ENCODE measurements at regions not wholly inside any gene's neighbourhood (a gene's known extent, or its start where the extent isn't known, plus 50 kb on each side); places are given as distances from the start of the nearest gene placed in this dataset.

DNA sequence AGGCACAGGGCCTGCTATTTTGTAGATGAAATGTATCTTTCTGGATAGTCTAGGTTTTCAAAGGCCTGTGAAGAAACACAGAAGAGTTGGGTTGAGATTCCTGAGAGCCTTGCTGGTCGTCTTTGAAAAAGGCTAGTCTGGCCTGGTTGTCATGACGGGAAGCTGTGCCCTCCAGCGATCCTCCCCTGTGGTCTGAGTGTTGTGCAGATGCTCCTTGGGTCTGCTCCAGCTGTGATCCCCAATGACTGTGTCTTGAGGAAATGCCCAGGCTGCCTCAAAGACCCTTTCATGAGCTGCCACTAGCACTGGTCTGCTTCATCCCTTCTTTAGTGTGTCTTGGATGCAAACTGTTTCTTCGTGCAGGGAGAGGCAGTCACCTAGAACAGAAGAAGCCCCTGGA lies 111.0 kb upstream of the SYNPR start:
- TF ChIP-seq, protein P1, sequence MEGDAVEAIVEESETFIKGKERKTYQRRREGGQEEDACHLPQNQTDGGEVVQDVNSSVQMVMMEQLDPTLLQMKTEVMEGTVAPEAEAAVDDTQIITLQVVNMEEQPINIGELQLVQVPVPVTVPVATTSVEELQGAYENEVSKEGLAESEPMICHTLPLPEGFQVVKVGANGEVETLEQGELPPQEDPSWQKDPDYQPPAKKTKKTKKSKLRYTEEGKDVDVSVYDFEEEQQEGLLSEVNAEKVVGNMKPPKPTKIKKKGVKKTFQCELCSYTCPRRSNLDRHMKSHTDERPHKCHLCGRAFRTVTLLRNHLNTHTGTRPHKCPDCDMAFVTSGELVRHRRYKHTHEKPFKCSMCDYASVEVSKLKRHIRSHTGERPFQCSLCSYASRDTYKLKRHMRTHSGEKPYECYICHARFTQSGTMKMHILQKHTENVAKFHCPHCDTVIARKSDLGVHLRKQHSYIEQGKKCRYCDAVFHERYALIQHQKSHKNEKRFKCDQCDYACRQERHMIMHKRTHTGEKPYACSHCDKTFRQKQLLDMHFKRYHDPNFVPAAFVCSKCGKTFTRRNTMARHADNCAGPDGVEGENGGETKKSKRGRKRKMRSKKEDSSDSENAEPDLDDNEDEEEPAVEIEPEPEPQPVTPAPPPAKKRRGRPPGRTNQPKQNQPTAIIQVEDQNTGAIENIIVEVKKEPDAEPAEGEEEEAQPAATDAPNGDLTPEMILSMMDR (IDR thresholded peaks at IDR 0.05): no peak
- no peak for TF ChIP-seq TCF7L2 (IDR thresholded peaks at IDR 0.05; ENCODE audit: low read depth, low read length)

Measured in Panc1 (cell line).